ENCODE measurements at regions not wholly inside any gene's neighbourhood (a gene's known extent, or its start where the extent isn't known, plus 50 kb on each side); places are given as distances from the start of the nearest gene placed in this dataset.

- Histone ChIP-seq H3K4me2 (ENCODE audit: low read depth, low read length) (no peak overlapping the region), H3K4me3 (replicated peaks in 1 of 3; ENCODE audit: insufficient read depth in 1 of 3, low read depth in 2 of 3, low read length in 3 of 3) (no peak overlapping the region), H3K79me2 (ENCODE audit: insufficient read depth, low read length) (no peaks in the 10 kb centered on the region), H3K36me3 (replicated peaks in 1 of 2; ENCODE audit: control insufficient read depth in 1 of 2, insufficient read depth in 2 of 2, low read length in 2 of 2) (no peaks in the 10 kb centered on the region), H3K4me1 (ENCODE audit: insufficient read depth, low read length) (no peaks in the 10 kb centered on the region), H2AFZ (ENCODE audit: low read length) (no peak overlapping the region), H3K9ac (ENCODE audit: insufficient read depth, low read depth, low read length) (no peak overlapping the region), H3K27me3 (ENCODE audit: control insufficient read depth in 1 of 2, insufficient read depth in 2 of 2, low read length in 2 of 2) (no peaks in the 10 kb centered on the region), H4K20me1 (ENCODE audit: insufficient read depth, low read length) (no peaks in the 10 kb centered on the region), H3K27ac (ENCODE audit: extremely low read length, insufficient read depth, low read length) (no peak overlapping the region), H3K9me3 (ENCODE audit: low read length) (no peaks in the 10 kb centered on the region)
- in situ Hi-C loops (cut with HindIII; ENCODE audit: extremely low pct_ligation_motif_present, low pct_unique_long_range_greater_than_20kb) (no loop called here), intact Hi-C loops (cut with micrococcal nuclease; ENCODE audit: unreplicated experiment) (no loop called here)
- ATAC-seq = no peak
- CTCF ChIA-PET (ENCODE audit: low intra/inter-chr PET ratio, low total read pairs) = no interaction called here
- DNase-seq (ENCODE audit: low spot score) = no peak
- WGBS (ENCODE audit: low lambda C conversion rate) = 3% methylated on average over 3 of the region's 3 CpGs
- BruUV-seq (replicated peaks) = no TSS peak
- POLR2A ChIA-PET = no interaction called here
- no peak for FAIRE-seq
- TF ChIP-seq ETV5 (CRISPR knock-in tag; IDR thresholded peaks at IDR 0.05; ENCODE audit: borderline replicate concordance) (no peak), HIVEP1 (CRISPR knock-in tag; IDR thresholded peaks at IDR 0.05) (no peak)
These were observed 121.5 kb upstream of the SNX2 start for GRCh38 chr5:122653087-122654017.

GRCh38 chr5:122656160-122656559 lies 118.7 kb upstream of the SNX2 start:
- DNase-seq (ENCODE audit: low spot score) (no peak), FAIRE-seq (no peak), ATAC-seq (no peak)
- in situ Hi-C loops (cut with HindIII; ENCODE audit: extremely low pct_ligation_motif_present, low pct_unique_long_range_greater_than_20kb) = no loop called here
- H3K4me2 ChIP-seq (ENCODE audit: low read depth, low read length) = no peak overlapping the region
- H2AFZ ChIP-seq (ENCODE audit: low read length) = no peak overlapping the region
- H3K4me1 ChIP-seq (ENCODE audit: insufficient read depth, low read length) = no peaks in the 10 kb centered on the region
- intact Hi-C loops (cut with micrococcal nuclease; ENCODE audit: unreplicated experiment) = no loop called here
- POLR2A ChIA-PET = no interaction called here
- CTCF ChIA-PET (ENCODE audit: low intra/inter-chr PET ratio, low total read pairs) = no interaction called here
- no peaks in the 10 kb centered on the region for H3K79me2 ChIP-seq (ENCODE audit: insufficient read depth, low read length)
- no peaks in the 10 kb centered on the region for H3K27me3 ChIP-seq (ENCODE audit: control insufficient read depth in 1 of 2, insufficient read depth in 2 of 2, low read length in 2 of 2)
- no peaks in the 10 kb centered on the region for H4K20me1 ChIP-seq (ENCODE audit: insufficient read depth, low read length)
- no peaks in the 10 kb centered on the region for H3K36me3 ChIP-seq (replicated peaks in 1 of 2; ENCODE audit: control insufficient read depth in 1 of 2, insufficient read depth in 2 of 2, low read length in 2 of 2)
- no peak overlapping the region for H3K4me3 ChIP-seq (replicated peaks in 1 of 3; ENCODE audit: insufficient read depth in 1 of 3, low read depth in 2 of 3, low read length in 3 of 3)
- BruUV-seq (replicated peaks) = no TSS peak
- no peak overlapping the region for H3K27ac ChIP-seq (ENCODE audit: extremely low read length, insufficient read depth, low read length)
- H3K9me3 ChIP-seq (ENCODE audit: low read length) = no peaks in the 10 kb centered on the region
- WGBS (ENCODE audit: low lambda C conversion rate) = 8% methylated on average over 4 of the region's 4 CpGs
- no peak overlapping the region for H3K9ac ChIP-seq (ENCODE audit: insufficient read depth, low read depth, low read length)
- TF ChIP-seq, protein P1, sequence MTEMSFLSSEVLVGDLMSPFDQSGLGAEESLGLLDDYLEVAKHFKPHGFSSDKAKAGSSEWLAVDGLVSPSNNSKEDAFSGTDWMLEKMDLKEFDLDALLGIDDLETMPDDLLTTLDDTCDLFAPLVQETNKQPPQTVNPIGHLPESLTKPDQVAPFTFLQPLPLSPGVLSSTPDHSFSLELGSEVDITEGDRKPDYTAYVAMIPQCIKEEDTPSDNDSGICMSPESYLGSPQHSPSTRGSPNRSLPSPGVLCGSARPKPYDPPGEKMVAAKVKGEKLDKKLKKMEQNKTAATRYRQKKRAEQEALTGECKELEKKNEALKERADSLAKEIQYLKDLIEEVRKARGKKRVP (CRISPR knock-in tag; IDR thresholded peaks at IDR 0.05) = no peak
- TF ChIP-seq, protein P2, sequence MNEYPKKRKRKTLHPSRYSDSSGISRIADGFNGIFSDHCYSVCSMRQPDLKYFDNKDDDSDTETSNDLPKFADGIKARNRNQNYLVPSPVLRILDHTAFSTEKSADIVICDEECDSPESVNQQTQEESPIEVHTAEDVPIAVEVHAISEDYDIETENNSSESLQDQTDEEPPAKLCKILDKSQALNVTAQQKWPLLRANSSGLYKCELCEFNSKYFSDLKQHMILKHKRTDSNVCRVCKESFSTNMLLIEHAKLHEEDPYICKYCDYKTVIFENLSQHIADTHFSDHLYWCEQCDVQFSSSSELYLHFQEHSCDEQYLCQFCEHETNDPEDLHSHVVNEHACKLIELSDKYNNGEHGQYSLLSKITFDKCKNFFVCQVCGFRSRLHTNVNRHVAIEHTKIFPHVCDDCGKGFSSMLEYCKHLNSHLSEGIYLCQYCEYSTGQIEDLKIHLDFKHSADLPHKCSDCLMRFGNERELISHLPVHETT (CRISPR knock-in tag; conservative IDR thresholded peaks at IDR 0.05) = no peak
- TF ChIP-seq, protein P3, sequence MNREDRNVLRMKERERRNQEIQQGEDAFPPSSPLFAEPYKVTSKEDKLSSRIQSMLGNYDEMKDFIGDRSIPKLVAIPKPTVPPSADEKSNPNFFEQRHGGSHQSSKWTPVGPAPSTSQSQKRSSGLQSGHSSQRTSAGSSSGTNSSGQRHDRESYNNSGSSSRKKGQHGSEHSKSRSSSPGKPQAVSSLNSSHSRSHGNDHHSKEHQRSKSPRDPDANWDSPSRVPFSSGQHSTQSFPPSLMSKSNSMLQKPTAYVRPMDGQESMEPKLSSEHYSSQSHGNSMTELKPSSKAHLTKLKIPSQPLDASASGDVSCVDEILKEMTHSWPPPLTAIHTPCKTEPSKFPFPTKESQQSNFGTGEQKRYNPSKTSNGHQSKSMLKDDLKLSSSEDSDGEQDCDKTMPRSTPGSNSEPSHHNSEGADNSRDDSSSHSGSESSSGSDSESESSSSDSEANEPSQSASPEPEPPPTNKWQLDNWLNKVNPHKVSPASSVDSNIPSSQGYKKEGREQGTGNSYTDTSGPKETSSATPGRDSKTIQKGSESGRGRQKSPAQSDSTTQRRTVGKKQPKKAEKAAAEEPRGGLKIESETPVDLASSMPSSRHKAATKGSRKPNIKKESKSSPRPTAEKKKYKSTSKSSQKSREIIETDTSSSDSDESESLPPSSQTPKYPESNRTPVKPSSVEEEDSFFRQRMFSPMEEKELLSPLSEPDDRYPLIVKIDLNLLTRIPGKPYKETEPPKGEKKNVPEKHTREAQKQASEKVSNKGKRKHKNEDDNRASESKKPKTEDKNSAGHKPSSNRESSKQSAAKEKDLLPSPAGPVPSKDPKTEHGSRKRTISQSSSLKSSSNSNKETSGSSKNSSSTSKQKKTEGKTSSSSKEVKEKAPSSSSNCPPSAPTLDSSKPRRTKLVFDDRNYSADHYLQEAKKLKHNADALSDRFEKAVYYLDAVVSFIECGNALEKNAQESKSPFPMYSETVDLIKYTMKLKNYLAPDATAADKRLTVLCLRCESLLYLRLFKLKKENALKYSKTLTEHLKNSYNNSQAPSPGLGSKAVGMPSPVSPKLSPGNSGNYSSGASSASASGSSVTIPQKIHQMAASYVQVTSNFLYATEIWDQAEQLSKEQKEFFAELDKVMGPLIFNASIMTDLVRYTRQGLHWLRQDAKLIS (CRISPR knock-in tag; IDR thresholded peaks at IDR 0.05) = no peak
- TF ChIP-seq ZNF614 (CRISPR knock-in tag; IDR thresholded peaks at IDR 0.05; ENCODE audit: borderline replicate concordance) (no peak), ZNF556 (CRISPR knock-in tag; IDR thresholded peaks at IDR 0.05; ENCODE audit: borderline replicate concordance) (no peak), SRSF1 (optimal IDR thresholded peaks at IDR 0.05; ENCODE audit: low read depth, low read length) (no peak), ZNF30 (CRISPR knock-in tag; IDR thresholded peaks at IDR 0.05) (no peak)
- TF ChIP-seq, protein P4, sequence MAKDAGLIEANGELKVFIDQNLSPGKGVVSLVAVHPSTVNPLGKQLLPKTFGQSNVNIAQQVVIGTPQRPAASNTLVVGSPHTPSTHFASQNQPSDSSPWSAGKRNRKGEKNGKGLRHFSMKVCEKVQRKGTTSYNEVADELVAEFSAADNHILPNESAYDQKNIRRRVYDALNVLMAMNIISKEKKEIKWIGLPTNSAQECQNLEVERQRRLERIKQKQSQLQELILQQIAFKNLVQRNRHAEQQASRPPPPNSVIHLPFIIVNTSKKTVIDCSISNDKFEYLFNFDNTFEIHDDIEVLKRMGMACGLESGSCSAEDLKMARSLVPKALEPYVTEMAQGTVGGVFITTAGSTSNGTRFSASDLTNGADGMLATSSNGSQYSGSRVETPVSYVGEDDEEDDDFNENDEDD (CRISPR knock-in tag; IDR thresholded peaks at IDR 0.05; ENCODE audit: borderline replicate concordance) = no peak
